Activated B cell treated with CpG ODN at 0.5 μM for 24 hours (primary cell): ENCODE measurements at regions not wholly inside any gene's neighbourhood (a gene's known extent, or its start where the extent isn't known, plus 50 kb on each side); places are given as distances from the start of the nearest gene placed in this dataset.

ENCODE experiments used
- ATAC-seq: fragments of 200-7000 bp; cut with Tn5 transposase; one replicate; pipeline ENCODE4 v1.10.0; 2021; ENCODE audit warnings: low read depth, mild to moderate bottlenecking, moderate library complexity
- CTCF ChIA-PET: fragments of 350-600 bp; sonication (Branson Sonifier 250); formaldehyde crosslinking; loops from one replicate; lab custom pipeline; 2021; ENCODE audit warnings: antibody characterized with exemption; lab: Charles Lee
- POLR2A ChIA-PET: fragments of 350-600 bp; sonication (Branson Sonifier 250); formaldehyde crosslinking; loops from one replicate; lab custom pipeline; 2021; ENCODE audit warnings: antibody characterized with exemption; lab: Charles Lee
- DNase-seq: peaks from one replicate; pipeline ENCODE4 v3.0.0; 2022
- H3K27ac Mint-ChIP-seq: one replicate; pipeline ENCODE4 v1.8.0; 2020; ENCODE audit warnings: mixed read lengths
- H3K27me3 Mint-ChIP-seq: one replicate; pipeline ENCODE4 v1.8.0; 2021; ENCODE audit warnings: mixed read lengths
- H3K36me3 Mint-ChIP-seq: one replicate; pipeline ENCODE4 v1.8.0; 2021; ENCODE audit warnings: low read depth, mixed read lengths
- H3K4me1 Mint-ChIP-seq: one replicate; pipeline ENCODE4 v1.8.0; 2021; ENCODE audit warnings: mixed read lengths
- H3K4me3 Mint-ChIP-seq: one replicate; pipeline ENCODE4 v1.8.0; 2020; ENCODE audit warnings: mild to moderate bottlenecking, mixed read lengths
- H3K9me3 Mint-ChIP-seq: one replicate; pipeline ENCODE4 v1.8.0; 2020; ENCODE audit warnings: mixed read lengths
- intact Hi-C: fragments of 100-400 bp; cut with micrococcal nuclease; formaldehyde crosslinking; loops from one replicate; pipeline ENCODE4 v1.15.1; 2024
- TF ChIP-seq, protein P1 (sequence below): fragments of 200-600 bp; IDR thresholded peaks from one replicate; pipeline ENCODE4 v1.8.0; 2022; ENCODE audit warnings: antibody characterized with exemption, mild to moderate bottlenecking

DNA sequence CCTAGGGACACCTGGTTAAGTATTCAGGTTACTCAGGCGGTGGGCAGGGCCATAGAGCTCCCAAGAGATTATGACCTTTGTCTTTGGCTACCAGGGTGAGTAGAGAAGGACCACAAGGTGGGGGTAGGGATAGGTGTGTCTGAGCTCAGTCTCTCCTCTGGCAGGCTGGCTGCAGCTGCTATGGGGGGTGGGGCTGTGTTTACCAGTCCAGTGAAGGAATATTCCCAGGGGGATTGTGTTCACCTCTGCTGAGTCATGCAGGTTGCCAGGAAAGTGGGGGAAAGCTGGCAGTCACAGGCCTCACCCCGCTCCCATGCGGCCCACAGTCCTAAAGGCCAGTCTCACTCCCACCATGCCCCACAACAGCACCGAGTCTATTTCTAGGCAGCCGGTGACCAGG, 53.6 kb upstream of the POU5F2 start:
- H3K27me3 Mint-ChIP-seq: no peaks in the 10 kb centered on the region
- DNase-seq (no peak), ATAC-seq (no peak)
- H3K27ac Mint-ChIP-seq: no peak overlapping the region
- H3K4me1 Mint-ChIP-seq: no peaks in the 10 kb centered on the region
- ChIA-PET CTCF (interaction anchor here (1.4 kb wide), 1 partner anchor 8 kb away, joined by 4 read pairs; no protein-coding TSS in a partner anchor), POLR2A (no interaction called here)
- TF ChIP-seq, protein P1, sequence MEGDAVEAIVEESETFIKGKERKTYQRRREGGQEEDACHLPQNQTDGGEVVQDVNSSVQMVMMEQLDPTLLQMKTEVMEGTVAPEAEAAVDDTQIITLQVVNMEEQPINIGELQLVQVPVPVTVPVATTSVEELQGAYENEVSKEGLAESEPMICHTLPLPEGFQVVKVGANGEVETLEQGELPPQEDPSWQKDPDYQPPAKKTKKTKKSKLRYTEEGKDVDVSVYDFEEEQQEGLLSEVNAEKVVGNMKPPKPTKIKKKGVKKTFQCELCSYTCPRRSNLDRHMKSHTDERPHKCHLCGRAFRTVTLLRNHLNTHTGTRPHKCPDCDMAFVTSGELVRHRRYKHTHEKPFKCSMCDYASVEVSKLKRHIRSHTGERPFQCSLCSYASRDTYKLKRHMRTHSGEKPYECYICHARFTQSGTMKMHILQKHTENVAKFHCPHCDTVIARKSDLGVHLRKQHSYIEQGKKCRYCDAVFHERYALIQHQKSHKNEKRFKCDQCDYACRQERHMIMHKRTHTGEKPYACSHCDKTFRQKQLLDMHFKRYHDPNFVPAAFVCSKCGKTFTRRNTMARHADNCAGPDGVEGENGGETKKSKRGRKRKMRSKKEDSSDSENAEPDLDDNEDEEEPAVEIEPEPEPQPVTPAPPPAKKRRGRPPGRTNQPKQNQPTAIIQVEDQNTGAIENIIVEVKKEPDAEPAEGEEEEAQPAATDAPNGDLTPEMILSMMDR: no peak
- intact Hi-C loops: no loop called here
- no peak overlapping the region for H3K4me3 Mint-ChIP-seq
- peaks cover 24% of the 10 kb centered on the region for H3K36me3 Mint-ChIP-seq
- no peaks in the 10 kb centered on the region for H3K9me3 Mint-ChIP-seq

- H3K27me3 Mint-ChIP-seq: no peaks in the 10 kb centered on the region
- no peak for ATAC-seq
- no peaks in the 10 kb centered on the region for H3K9me3 Mint-ChIP-seq
- no peak overlapping the region for H3K4me3 Mint-ChIP-seq
- H3K36me3 Mint-ChIP-seq: peaks cover 26% of the 10 kb centered on the region
- no peak for DNase-seq
- TF ChIP-seq, protein P1: no peak
- POLR2A ChIA-PET: no interaction called here
- CTCF ChIA-PET: no interaction called here
- H3K4me1 Mint-ChIP-seq: no peaks in the 10 kb centered on the region
- H3K27ac Mint-ChIP-seq: no peak overlapping the region
- intact Hi-C loops: no loop called here
Observed at GRCh38 chr5:93793159-93793781, 51.9 kb upstream of the POU5F2 start.

DNA sequence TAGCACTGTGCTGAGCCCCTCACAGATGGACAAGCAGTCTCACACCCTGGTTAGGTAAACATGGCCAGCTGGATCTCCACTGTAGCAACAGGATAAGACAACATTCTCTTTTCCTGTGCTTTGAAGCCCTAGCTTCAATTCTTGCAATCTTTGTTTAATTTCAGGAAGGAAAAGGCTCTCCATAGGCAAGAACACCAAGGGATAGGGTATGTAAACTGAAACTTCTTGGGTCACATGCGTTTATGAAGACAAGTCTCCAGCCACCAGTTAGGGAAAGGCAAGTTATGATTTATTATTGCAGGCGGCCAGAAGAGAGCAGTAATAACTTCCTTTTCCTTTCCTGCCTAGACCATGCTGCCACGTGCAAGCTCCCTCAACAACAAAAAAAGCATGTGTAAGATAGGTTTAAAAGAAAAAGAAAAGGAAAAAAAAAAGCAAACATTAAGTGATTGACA, 50.1 kb upstream of the POU5F2 start:
- intact Hi-C loops: no loop called here
- H3K36me3 Mint-ChIP-seq: peaks cover 23% of the 10 kb centered on the region
- ChIA-PET POLR2A (no interaction called here), CTCF (interaction anchor here (1.2 kb wide), 1 partner anchor 9 kb away, joined by 3 read pairs; no protein-coding TSS in a partner anchor)
- H3K9me3 Mint-ChIP-seq: no peaks in the 10 kb centered on the region
- H3K4me1 Mint-ChIP-seq: no peaks in the 10 kb centered on the region
- no peak for ATAC-seq
- no peak overlapping the region for H3K4me3 Mint-ChIP-seq
- no peaks in the 10 kb centered on the region for H3K27me3 Mint-ChIP-seq
- H3K27ac Mint-ChIP-seq: peak overlapping the region; percentile 21
- TF ChIP-seq, protein P1: no peak
- DNase-seq: no peak
